Stomach (tissue), 4 donors: ENCODE measurements at regions not wholly inside any gene's neighbourhood (a gene's known extent, or its start where the extent isn't known, plus 50 kb on each side); places are given as distances from the start of the nearest gene placed in this dataset.

Experiments
- EP300 ChIP-seq: sonication (generic); formaldehyde crosslinking; IDR thresholded peaks from one replicate; pipeline ENCODE4 v1.6.1; 2017; ENCODE audit warnings: antibody characterized with exemption
- POLR2A ChIP-seq, 4 donors: fragments of 450-650 bp; IDR thresholded peaks; one replicate each; pipeline ENCODE4 v1.6.1; 2016; ENCODE audit warnings: antibody characterized with exemption in 4 of 4, control low read depth in 2 of 4, mild to moderate bottlenecking in 1 of 4, moderate library complexity in 1 of 4
- TF ChIP-seq, protein P1 (sequence below), 7 experiments: fragments of 450-650 bp in 4 of 7; fragments of 200-600 bp in 3 of 7; sonication (generic) in 3 of 7; IDR thresholded peaks; one replicate each; pipeline ENCODE4 v1.5.1; 2016 to 2019; ENCODE audit warnings: antibody characterized with exemption in 7 of 7, control low read depth in 2 of 7, mild to moderate bottlenecking in 1 of 7

- TF ChIP-seq, protein P1, sequence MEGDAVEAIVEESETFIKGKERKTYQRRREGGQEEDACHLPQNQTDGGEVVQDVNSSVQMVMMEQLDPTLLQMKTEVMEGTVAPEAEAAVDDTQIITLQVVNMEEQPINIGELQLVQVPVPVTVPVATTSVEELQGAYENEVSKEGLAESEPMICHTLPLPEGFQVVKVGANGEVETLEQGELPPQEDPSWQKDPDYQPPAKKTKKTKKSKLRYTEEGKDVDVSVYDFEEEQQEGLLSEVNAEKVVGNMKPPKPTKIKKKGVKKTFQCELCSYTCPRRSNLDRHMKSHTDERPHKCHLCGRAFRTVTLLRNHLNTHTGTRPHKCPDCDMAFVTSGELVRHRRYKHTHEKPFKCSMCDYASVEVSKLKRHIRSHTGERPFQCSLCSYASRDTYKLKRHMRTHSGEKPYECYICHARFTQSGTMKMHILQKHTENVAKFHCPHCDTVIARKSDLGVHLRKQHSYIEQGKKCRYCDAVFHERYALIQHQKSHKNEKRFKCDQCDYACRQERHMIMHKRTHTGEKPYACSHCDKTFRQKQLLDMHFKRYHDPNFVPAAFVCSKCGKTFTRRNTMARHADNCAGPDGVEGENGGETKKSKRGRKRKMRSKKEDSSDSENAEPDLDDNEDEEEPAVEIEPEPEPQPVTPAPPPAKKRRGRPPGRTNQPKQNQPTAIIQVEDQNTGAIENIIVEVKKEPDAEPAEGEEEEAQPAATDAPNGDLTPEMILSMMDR (IDR thresholded peaks at IDR 0.05), result no peak
- TF ChIP-seq POLR2A (IDR thresholded peaks at IDR 0.05) (no peak), EP300 (no peak)
These were observed 286.5 kb downstream of the GLRX3 start for GRCh38 chr10:130422366-130423324.
